ENCODE measurements at regions not wholly inside any gene's neighbourhood (a gene's known extent, or its start where the extent isn't known, plus 50 kb on each side); places are given as distances from the start of the nearest gene placed in this dataset.

- Histone ChIP-seq H3K27me3 (no peaks in the 10 kb centered on the region), H3K36me3 (no peaks in the 10 kb centered on the region), H3K4me3 (no peak overlapping the region), H3K9me3 (no peaks in the 10 kb centered on the region), H3K4me1 (no peaks in the 10 kb centered on the region), H3K27ac (no peak overlapping the region)
- intact Hi-C loops (cut with DNase I): no loop called here
- no peak for TF ChIP-seq CTCF (IDR thresholded peaks at IDR 0.05)
- DNase-seq (no peak), ATAC-seq (no peak)
Measured at GRCh38 chr5:155839251-155840037, 487.5 kb upstream of the SGCD start.

GRCh38 chr5:155844542-155844941 is 482.4 kb upstream of the SGCD start:
- DNase-seq: no peak
- ATAC-seq: no peak
- no peak for TF ChIP-seq CTCF (IDR thresholded peaks at IDR 0.05)
- no peak overlapping the region for H3K27ac ChIP-seq
- H3K9me3 ChIP-seq: no peaks in the 10 kb centered on the region
- no peaks in the 10 kb centered on the region for H3K4me1 ChIP-seq
- no peaks in the 10 kb centered on the region for H3K36me3 ChIP-seq
- H3K27me3 ChIP-seq: no peaks in the 10 kb centered on the region
- no peak overlapping the region for H3K4me3 ChIP-seq
- intact Hi-C loops (cut with DNase I): no loop called here

- Histone ChIP-seq H3K36me3 (no peaks in the 10 kb centered on the region), H3K4me1 (no peaks in the 10 kb centered on the region), H3K9me3 (no peaks in the 10 kb centered on the region), H3K27ac (no peak overlapping the region), H3K4me3 (no peak overlapping the region), H3K27me3 (no peaks in the 10 kb centered on the region)
- no peak for TF ChIP-seq CTCF (IDR thresholded peaks at IDR 0.05)
- intact Hi-C loops (cut with DNase I): no loop called here
- DNase-seq: no peak
- ATAC-seq: no peak
Measured at GRCh38 chr5:155850370-155850769, 476.6 kb upstream of the SGCD start.

- TF ChIP-seq CTCF (IDR thresholded peaks at IDR 0.05): no peak
- Histone ChIP-seq H3K36me3 (no peaks in the 10 kb centered on the region), H3K27me3 (no peaks in the 10 kb centered on the region), H3K4me1 (no peaks in the 10 kb centered on the region), H3K4me3 (no peak overlapping the region), H3K27ac (no peak overlapping the region), H3K9me3 (no peaks in the 10 kb centered on the region)
- ATAC-seq (no peak), DNase-seq (no peak)
- intact Hi-C loops (cut with DNase I): no loop called here
Measured at GRCh38 chr5:155866971-155867370, 460.0 kb upstream of the SGCD start.

- no peak for ATAC-seq
- no peak for DNase-seq
- intact Hi-C loops (cut with DNase I): no loop called here
- Histone ChIP-seq H3K27me3 (no peaks in the 10 kb centered on the region), H3K4me3 (no peak overlapping the region), H3K36me3 (no peaks in the 10 kb centered on the region), H3K27ac (no peak overlapping the region), H3K4me1 (no peaks in the 10 kb centered on the region), H3K9me3 (no peaks in the 10 kb centered on the region)
- TF ChIP-seq CTCF (IDR thresholded peaks at IDR 0.05): no peak
Measured at GRCh38 chr5:155867522-155868088, 459.4 kb upstream of the SGCD start.
